NT2/D1 (cell line): ENCODE measurements at regions not wholly inside any gene's neighbourhood (a gene's known extent, or its start where the extent isn't known, plus 50 kb on each side); places are given as distances from the start of the nearest gene placed in this dataset.

ENCODE experiments used
- SUZ12 ChIP-seq: IDR thresholded peaks from 2 replicates; pipeline ENCODE4 v1.6.1; 2011; ENCODE audit not compliant: insufficient read length, insufficient read depth; ENCODE audit errors: extremely low read depth
- YY1 ChIP-seq: IDR thresholded peaks from 2 replicates; pipeline ENCODE4 v1.6.1; 2011; ENCODE audit not compliant: insufficient read length, insufficient read depth
- ZNF274 ChIP-seq: IDR thresholded peaks from 2 replicates; pipeline ENCODE4 v1.6.1; 2011; ENCODE audit warnings: mild to moderate bottlenecking, low read depth, low read length

DNA sequence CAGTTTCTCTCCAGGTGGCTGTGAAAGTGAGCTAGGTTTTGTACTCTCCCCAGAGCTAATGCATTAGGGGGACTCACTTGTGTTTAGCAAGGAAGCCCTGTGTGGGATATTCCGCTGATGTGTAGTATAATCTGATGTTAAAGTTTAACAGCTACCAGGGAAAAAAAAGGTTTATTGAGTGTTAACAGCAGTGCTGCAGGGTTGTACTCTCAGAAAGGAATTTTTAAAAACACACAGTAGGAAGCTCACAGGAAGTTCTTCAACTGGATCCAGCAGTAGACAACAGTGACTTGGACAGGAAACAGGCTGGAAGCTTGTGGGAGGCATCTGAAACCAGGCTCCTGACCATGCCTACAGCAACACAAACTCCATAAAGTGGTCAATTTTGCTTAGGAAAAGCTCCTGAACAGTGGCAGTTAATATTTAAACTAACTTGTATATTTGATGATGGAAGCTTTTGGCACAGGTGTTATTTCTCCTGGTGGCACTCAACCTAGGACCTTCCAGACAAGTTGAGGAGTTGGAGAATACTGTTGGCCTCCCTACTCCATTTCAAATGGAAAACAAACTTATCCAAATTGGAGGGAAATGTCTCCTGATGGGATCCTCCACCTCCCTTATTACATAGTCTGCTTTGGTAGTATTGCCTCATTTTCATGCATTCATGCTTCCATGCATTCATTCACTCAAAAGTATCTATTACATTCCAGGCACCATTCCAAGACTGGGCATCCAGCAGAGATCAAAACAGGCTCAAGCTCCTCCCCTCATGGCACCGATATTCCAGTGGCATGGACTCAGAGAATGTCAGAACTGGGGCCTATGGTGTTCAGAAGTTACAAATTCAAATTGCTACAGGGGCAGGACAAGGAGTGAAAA lies 54.7 kb downstream of the FOXD1 start:
- no peak for TF ChIP-seq SUZ12
- no peak for TF ChIP-seq YY1
- no peak for TF ChIP-seq ZNF274
